Kidney (tissue), 13 donors: ENCODE measurements at regions not wholly inside any gene's neighbourhood (a gene's known extent, or its start where the extent isn't known, plus 50 kb on each side); places are given as distances from the start of the nearest gene placed in this dataset.

Experiments used
- DNase-seq, 5 donors: peaks; one replicate each; pipeline ENCODE4 v3.0.0-alpha.2; 2013 to 2020
- FAIRE-seq: peaks from 2 replicates; lab custom pipeline; 2012; peaks lifted over from hg19 to GRCh38; lab: Jason Lieb, UNC
- H3K27ac ChIP-seq, 2 donors: one replicate each; pipeline ENCODE4 v1.7.0; 2013; ENCODE audit warnings: low read depth in 2 of 2, low read length in 2 of 2, inconsistent platforms in 1 of 2
- H3K27me3 ChIP-seq: one replicate; pipeline ENCODE4 v1.7.1; 2013; ENCODE audit warnings: low read length, inconsistent platforms; ENCODE audit not compliant: control insufficient read depth, insufficient read depth
- H3K36me3 ChIP-seq, 3 donors: one replicate each; pipeline versions ENCODE4 v1.7.0 to v1.7.1; 2013; ENCODE audit warnings: low read length in 3 of 3, control low read depth in 1 of 3, inconsistent platforms in 1 of 3; ENCODE audit not compliant: insufficient read depth in 3 of 3, control insufficient read depth in 2 of 3
- H3K4me1 ChIP-seq, 3 donors: one replicate each; pipeline versions ENCODE4 v1.7.0 to v1.7.1; 2013; ENCODE audit warnings: low read length in 3 of 3, inconsistent platforms in 1 of 3, low read depth in 1 of 3; ENCODE audit not compliant: control insufficient read depth in 2 of 3, insufficient read depth in 2 of 3
- H3K4me3 ChIP-seq, 3 donors: one replicate each; pipeline versions ENCODE4 v1.7.0 to v1.8.1; 2013; ENCODE audit warnings: low read length in 3 of 3, control low read depth in 1 of 3, inconsistent platforms in 1 of 3
- H3K9ac ChIP-seq, 3 donors: one replicate each; pipeline versions ENCODE4 v1.7.0 to v1.7.1; 2013; ENCODE audit warnings: low read length in 3 of 3, control low read depth in 1 of 3, inconsistent platforms in 1 of 3
- H3K9me3 ChIP-seq, 3 donors: one replicate each; pipeline versions ENCODE4 v1.7.0 to v1.7.1; 2013; ENCODE audit warnings: low read length in 3 of 3, control low read depth in 1 of 3, inconsistent platforms in 1 of 3; ENCODE audit not compliant: control insufficient read depth in 2 of 3, insufficient read depth in 1 of 3
- intact Hi-C: fragments of 100-400 bp; cut with DNase I; formaldehyde crosslinking; loops from one replicate; pipeline ENCODE4 v1.11.1; 2022
- TF ChIP-seq, protein P1 (sequence below): IDR thresholded peaks from 3 replicates; pipeline ENCODE4 v1.5.1; 2012; ENCODE audit warnings: mild to moderate bottlenecking, moderate library complexity, borderline replicate concordance; ENCODE audit not compliant: insufficient read depth; ENCODE audit errors: extremely low read depth
- donor health status: control.
- donor health status: control.
- donor health status: control.
- donor health status: control.
- donor health status: control.
- donor health status: DM: yes; HTN: yes; CAD: no.
- donor health status: Normal renal cell carcinoma (clear cell type).

DNA sequence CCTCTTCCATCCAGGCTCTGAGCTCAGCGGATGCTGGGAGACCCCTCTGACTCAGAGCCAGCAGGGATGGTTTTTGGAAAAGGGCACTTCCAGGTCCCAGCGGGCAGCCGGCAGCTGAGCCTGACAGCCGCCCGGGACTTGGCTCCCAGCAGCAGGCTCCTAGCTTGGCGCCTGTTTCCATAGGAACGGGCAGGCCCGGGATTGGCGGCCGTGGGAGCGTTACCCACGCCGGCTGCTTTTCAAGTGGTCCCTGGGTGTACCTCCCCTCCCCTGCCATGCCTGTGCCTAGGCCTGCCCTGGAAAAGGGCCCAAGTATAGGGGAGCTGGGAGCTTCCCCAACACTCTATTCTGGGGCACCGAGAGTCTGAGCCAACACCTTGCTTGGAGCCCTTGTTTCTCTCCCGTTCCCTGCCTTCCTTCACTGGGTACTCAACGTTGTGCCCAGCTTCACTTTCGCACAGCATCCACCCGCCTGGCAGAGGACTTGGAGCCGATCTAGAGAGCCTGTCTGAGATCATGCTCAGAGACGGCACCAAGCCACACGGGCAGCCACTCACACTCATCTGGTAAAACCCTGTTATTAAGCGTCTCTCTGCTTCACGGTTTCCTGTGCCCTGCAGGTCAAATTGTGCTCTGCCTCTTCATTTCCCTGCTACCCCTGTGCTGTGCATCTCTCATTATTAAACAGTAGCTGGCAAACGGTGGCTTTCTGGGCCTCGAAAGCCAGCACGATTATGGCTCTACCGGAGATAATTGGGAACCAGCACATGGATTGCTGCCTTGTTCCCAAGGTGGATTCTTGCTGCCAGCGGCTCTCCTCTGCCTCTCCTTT is 521.5 kb downstream of the BCOR start:
- H3K9me3 ChIP-seq: no peaks in the 10 kb centered on the region
- no peak overlapping the region for H3K27ac ChIP-seq
- H3K36me3 ChIP-seq: no peaks in the 10 kb centered on the region
- no peak overlapping the region for H3K4me3 ChIP-seq
- intact Hi-C loops: no loop called here
- TF ChIP-seq, protein P1, sequence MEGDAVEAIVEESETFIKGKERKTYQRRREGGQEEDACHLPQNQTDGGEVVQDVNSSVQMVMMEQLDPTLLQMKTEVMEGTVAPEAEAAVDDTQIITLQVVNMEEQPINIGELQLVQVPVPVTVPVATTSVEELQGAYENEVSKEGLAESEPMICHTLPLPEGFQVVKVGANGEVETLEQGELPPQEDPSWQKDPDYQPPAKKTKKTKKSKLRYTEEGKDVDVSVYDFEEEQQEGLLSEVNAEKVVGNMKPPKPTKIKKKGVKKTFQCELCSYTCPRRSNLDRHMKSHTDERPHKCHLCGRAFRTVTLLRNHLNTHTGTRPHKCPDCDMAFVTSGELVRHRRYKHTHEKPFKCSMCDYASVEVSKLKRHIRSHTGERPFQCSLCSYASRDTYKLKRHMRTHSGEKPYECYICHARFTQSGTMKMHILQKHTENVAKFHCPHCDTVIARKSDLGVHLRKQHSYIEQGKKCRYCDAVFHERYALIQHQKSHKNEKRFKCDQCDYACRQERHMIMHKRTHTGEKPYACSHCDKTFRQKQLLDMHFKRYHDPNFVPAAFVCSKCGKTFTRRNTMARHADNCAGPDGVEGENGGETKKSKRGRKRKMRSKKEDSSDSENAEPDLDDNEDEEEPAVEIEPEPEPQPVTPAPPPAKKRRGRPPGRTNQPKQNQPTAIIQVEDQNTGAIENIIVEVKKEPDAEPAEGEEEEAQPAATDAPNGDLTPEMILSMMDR: no peak
- no peak overlapping the region for H3K9ac ChIP-seq
- H3K27me3 ChIP-seq: peaks cover 2% of the 10 kb centered on the region
- DNase-seq (peak in 3 of 5 donors; percentile 25 to 49 (median 48)), FAIRE-seq (no peak)
- H3K4me1 ChIP-seq: no peaks in the 10 kb centered on the region

DNA sequence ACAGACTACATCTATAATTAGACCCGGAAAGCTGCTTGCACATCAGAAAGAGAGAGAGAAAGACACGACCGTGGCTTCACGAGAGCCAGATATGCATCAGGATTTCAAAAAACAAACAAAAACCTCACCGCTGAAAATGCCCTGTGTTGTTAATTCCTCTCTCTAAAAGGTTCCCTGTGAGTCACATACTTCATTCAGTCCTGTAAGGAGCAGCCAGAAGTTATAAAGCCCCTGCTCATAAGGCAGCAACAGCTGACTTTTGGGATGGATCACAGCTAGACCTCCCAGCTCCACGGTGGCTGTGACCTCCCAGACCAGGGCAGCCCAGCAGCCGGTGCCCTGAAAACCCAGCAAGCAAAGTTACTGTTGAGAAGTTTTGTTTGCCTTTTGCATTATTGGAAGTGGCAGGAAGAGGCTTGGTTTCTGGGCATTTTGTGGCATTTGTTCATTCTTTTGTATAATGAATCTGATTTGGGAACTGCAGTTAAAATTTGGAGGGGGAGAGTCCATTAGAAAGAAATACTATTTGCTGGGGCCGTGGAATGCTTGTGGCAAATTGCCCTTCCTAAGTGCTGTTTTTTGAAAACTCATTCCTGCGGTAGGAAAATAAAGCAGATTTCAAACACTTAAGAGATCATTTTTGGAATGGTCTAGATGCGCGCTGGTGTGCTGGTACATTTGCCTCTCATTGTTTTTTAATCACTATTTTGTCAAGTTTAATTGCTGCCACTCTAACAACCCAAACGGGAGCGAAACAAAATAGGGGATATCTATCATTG is 520.4 kb downstream of the BCOR start:
- DNase-seq (peak in 1 of 5 donors; percentile 31), FAIRE-seq (no peak)
- intact Hi-C loops: no loop called here
- TF ChIP-seq, protein P1: no peak
- H3K9ac ChIP-seq: no peak overlapping the region
- H3K4me1 ChIP-seq: no peaks in the 10 kb centered on the region
- no peaks in the 10 kb centered on the region for H3K9me3 ChIP-seq
- H3K36me3 ChIP-seq: no peaks in the 10 kb centered on the region
- peaks cover 2% of the 10 kb centered on the region for H3K27me3 ChIP-seq
- H3K4me3 ChIP-seq: no peak overlapping the region
- H3K27ac ChIP-seq: no peak overlapping the region

DNA sequence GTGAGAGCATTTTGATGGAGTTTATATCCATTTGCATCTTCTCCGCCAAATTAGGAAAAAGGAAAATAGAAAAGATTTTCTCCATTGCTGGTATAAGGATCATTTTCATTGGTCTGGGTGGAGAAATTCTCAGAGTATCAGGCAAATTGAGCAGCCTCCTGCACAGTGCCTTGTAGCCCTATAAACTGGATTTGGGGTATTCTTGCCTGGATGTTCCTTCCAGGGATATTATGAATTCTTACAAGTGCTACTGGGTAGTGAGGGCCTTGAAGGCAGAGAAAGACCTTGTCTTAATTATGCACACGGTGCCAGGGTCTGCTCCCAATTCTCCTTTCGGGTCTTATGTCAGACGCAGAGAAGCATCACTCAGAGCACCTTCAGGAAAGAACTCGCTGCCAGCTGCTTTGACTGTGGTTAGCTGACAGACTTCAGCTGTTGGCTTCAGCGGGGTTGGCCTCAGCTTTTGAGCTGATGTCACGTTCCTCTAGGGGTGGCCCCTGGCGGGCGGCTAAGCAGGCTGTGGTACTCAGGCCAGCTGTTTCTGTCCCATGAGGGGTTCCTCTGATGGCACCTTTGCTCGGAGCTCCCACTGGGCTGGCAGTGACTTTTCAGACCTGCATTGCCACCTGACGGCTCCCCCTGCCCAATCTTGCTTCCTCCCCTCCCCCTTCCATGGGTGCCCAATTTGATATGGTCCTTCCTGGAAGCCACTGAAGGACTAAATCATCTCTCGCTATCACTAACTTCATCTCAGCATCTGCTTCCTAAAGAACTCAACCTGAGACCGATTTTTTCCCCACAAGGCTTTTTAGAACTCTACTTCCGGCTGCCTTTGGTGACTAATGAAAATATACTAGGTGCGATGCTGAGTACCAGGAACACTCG is 519.5 kb downstream of the BCOR start:
- DNase-seq (peak in 4 of 5 donors; percentile 36 to 80 (median 48)), FAIRE-seq (no peak)

More for the DNA sequence above, 519.5 kb downstream of the BCOR start:
- Histone ChIP-seq H3K4me1 (no peaks in the 10 kb centered on the region), H3K9ac (no peak overlapping the region), H3K4me3 (no peak overlapping the region), H3K27me3 (peaks cover 2% of the 10 kb centered on the region), H3K27ac (no peak overlapping the region), H3K36me3 (no peaks in the 10 kb centered on the region), H3K9me3 (no peaks in the 10 kb centered on the region)
- intact Hi-C loops: no loop called here
- TF ChIP-seq, protein P1: no peak
